GM13977 (cell line): ENCODE measurements at regions not wholly inside any gene's neighbourhood (a gene's known extent, or its start where the extent isn't known, plus 50 kb on each side); places are given as distances from the start of the nearest gene placed in this dataset.
"Not testable (repeated sequence)": the region's sequence is repeated elsewhere in the genome, so short reads cannot be mapped to it uniquely, and the experiment has no call there.

Experiments used
- DNase-seq: peaks from one replicate; pipeline ENCODE4 v3.0.0; 2012; ENCODE audit warnings: low spot score
- in situ Hi-C: fragments of 300-500 bp; cut with MboI; formaldehyde crosslinking; loops from one replicate; pipeline ENCODE4 v1.12.0; 2022; ENCODE audit warnings: low sequenced_read_pairs, low pct_unique_long_range_greater_than_20kb, mixed read lengths, inconsistent platforms; ENCODE audit not compliant: unreplicated experiment
- TF ChIP-seq, protein P1 (sequence below): IDR thresholded peaks from 2 replicates; pipeline ENCODE4 v1.5.1; 2012; ENCODE audit warnings: mild to moderate bottlenecking, control low read depth; ENCODE audit not compliant: insufficient read depth; ENCODE audit errors: extremely low read depth, missing control alignments

DNA sequence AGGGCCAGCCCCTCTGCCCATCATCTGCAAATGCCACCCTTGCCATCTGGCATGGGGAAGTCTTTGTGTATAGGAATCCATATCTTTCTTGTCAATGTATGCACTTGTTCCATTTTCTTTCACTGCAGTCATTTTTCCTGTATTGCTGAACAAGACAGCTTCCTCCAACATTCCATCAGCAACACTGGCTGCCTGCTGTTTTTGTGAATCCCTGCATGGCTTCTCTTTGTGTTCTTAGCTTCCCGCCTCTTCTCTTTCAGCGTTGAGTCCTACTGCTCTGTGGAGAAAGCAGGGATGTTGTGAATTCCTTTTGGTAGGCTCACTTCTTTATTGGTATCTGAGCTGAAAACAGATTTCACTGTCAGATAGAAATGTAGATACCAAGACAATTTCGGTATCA, 150.0 kb downstream of the LPIN1 start:
- TF ChIP-seq, protein P1, sequence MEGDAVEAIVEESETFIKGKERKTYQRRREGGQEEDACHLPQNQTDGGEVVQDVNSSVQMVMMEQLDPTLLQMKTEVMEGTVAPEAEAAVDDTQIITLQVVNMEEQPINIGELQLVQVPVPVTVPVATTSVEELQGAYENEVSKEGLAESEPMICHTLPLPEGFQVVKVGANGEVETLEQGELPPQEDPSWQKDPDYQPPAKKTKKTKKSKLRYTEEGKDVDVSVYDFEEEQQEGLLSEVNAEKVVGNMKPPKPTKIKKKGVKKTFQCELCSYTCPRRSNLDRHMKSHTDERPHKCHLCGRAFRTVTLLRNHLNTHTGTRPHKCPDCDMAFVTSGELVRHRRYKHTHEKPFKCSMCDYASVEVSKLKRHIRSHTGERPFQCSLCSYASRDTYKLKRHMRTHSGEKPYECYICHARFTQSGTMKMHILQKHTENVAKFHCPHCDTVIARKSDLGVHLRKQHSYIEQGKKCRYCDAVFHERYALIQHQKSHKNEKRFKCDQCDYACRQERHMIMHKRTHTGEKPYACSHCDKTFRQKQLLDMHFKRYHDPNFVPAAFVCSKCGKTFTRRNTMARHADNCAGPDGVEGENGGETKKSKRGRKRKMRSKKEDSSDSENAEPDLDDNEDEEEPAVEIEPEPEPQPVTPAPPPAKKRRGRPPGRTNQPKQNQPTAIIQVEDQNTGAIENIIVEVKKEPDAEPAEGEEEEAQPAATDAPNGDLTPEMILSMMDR: no peak
- in situ Hi-C loops: no loop called here
- DNase-seq: no peak

GRCh38 chr2:11898576-11898975, 152.1 kb downstream of the LPIN1 start:
- no peak for DNase-seq
- TF ChIP-seq, protein P1: no peak
- in situ Hi-C loops: no loop called here

DNA sequence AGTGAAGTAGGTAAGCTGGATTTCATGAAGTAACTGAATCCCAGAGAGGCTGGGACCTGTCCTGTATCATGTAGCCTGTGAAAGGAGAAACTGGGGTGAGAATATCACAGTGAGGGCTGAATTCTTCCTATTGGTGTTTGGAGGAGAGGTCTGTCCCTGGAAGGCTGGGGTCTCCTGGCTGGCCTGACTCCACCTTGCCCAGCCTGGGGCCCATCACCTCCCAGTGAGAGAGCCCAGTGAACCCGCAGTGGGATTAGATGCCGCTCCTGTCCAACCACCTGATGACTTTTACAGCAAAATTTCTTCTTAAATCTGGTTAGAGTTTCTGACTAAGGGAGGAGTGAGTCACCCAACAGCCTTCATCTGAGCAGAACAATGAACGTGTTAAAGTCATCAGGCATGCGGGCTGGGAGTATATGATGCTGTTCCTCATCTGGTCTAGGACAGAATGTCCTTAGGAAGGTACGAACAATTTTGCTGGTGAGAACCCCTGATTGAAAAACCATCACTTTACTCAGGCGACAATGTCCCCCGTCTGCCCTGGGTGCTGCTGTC, 152.9 kb downstream of the LPIN1 start:
- in situ Hi-C loops: no loop called here
- DNase-seq: no peak

GRCh38 chr2:11900891-11901290, 154.5 kb downstream of the LPIN1 start:
- DNase-seq, in situ Hi-C loops: not testable (repeated sequence)

More for the DNA sequence above, 152.9 kb downstream of the LPIN1 start:
- TF ChIP-seq, protein P1: no peak

- in situ Hi-C loops: no loop called here
- no peak for DNase-seq
- TF ChIP-seq, protein P1: no peak
Observed at GRCh38 chr2:11901351-11902069, 155.1 kb downstream of the LPIN1 start.

GRCh38 chr2:11903085-11903606, 156.7 kb downstream of the LPIN1 start:
- in situ Hi-C loops: no loop called here
- no peak for DNase-seq
- TF ChIP-seq, protein P1: no peak

GRCh38 chr2:11904029-11904428, 157.6 kb downstream of the LPIN1 start:
- TF ChIP-seq, protein P1: peak; percentile 34
- in situ Hi-C loops: no loop called here
- DNase-seq: peak; percentile 55
